GM12872 (cell line): ENCODE measurements at regions not wholly inside any gene's neighbourhood (a gene's known extent, or its start where the extent isn't known, plus 50 kb on each side); places are given as distances from the start of the nearest gene placed in this dataset.

Experiments
- TF ChIP-seq, protein P1 (sequence below): IDR thresholded peaks from 3 replicates; pipeline ENCODE4 v1.5.1; 2011; ENCODE audit warnings: low read depth, mild to moderate bottlenecking, low read length, moderate library complexity; ENCODE audit not compliant: insufficient read depth

DNA sequence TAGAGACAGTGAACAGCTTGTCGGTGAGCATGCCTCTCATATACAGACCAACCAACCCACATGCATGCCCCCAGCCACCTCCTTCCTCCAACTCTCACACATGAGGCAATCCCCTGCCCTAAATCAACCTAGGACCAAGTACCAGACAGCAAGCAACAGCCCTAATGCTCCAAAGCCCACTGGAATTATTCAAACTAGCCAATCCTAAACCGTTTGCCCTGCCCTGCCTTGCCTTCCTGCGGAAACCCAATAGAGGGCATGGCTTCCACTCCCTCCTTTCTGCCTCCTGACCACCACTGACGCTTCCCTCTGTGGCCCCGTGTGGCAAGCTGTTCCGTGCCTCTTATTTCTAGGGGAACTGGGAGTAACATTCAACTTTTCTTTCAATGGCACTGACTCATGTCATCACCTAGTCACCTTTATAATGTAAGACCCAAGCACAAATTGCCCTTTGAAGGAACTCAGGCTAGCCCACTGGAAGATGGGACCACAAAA lies 129.3 kb upstream of the GJB5 start:
- TF ChIP-seq, protein P1, sequence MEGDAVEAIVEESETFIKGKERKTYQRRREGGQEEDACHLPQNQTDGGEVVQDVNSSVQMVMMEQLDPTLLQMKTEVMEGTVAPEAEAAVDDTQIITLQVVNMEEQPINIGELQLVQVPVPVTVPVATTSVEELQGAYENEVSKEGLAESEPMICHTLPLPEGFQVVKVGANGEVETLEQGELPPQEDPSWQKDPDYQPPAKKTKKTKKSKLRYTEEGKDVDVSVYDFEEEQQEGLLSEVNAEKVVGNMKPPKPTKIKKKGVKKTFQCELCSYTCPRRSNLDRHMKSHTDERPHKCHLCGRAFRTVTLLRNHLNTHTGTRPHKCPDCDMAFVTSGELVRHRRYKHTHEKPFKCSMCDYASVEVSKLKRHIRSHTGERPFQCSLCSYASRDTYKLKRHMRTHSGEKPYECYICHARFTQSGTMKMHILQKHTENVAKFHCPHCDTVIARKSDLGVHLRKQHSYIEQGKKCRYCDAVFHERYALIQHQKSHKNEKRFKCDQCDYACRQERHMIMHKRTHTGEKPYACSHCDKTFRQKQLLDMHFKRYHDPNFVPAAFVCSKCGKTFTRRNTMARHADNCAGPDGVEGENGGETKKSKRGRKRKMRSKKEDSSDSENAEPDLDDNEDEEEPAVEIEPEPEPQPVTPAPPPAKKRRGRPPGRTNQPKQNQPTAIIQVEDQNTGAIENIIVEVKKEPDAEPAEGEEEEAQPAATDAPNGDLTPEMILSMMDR = no peak

DNA sequence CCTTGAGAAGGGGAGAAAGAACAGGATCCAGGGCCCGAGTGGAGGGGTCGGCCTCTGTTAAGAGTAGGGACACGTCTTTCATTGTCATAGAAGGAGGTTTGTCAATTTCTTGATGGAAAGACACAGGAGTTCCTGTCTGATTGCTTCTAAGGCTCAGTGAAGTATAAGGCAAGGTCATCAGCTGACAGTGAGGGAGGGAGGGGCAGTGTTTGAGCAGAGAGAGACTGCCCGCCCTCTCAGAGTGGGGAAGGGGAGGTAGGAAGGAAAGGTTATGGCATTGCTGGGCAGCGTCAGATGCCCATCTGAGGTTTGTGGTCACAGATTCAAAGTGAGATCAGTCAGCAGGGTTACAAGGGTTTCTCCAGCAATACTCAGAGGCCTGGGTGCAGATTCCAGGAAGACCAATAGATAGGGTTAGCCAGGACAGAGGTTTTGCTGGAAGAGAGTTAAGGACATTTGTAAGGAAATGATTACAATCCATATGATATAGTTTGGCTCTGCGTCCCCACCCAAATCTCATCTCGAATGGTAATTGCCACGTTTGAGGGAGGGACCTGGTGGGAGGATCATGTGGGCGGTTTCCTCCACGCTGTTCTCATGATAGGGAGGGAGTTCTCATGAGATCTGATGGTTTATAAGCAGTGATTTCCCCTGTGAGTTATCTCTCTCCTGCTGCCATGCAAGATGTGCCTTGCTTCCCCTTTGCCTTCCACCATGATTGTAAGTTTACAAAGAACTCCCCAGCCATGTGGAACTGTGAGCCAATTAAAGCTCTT lies 127.2 kb upstream of the GJB5 start:
- TF ChIP-seq, protein P1 = no peak

DNA sequence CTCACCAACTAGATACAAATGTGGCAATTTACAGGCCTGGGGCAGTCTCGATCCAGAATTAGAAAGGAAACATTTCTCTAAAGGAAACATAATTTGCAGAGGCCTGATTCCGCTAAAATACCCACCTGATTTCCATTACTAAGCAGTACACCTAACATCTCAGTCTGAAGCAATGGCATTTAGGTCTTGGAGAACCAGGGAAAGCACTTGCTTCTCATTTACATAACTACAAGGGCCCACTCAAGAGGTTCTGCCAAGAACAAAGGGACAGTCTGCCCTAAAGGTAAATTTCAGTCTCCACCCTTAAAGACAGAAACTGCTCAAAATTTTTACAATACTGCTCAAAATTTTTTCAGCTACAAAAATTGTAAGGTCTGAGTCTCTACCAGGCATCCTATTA lies 123.7 kb upstream of the GJB5 start:
- TF ChIP-seq, protein P1 = no peak

DNA sequence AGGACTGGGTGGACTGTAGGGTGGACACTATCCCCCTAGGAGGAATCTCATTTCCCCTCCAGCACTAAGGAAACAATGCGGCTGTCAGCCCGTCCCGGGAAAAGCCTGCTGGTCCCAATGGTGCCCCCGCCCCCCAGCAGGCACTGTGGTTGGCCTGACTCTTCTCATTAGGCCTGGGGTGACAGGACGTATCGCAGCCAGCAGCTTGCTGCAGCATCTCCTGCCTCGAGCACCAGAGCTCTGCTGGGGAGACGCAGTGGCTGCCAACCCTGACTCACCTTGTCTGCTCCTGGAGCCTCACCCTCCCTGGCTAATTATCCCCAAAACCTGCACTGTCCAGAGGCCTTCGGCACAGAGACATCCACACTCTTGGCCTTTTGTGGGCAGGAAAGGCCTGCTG lies 115.1 kb upstream of the GJB5 start:
- TF ChIP-seq, protein P1 = no peak

DNA sequence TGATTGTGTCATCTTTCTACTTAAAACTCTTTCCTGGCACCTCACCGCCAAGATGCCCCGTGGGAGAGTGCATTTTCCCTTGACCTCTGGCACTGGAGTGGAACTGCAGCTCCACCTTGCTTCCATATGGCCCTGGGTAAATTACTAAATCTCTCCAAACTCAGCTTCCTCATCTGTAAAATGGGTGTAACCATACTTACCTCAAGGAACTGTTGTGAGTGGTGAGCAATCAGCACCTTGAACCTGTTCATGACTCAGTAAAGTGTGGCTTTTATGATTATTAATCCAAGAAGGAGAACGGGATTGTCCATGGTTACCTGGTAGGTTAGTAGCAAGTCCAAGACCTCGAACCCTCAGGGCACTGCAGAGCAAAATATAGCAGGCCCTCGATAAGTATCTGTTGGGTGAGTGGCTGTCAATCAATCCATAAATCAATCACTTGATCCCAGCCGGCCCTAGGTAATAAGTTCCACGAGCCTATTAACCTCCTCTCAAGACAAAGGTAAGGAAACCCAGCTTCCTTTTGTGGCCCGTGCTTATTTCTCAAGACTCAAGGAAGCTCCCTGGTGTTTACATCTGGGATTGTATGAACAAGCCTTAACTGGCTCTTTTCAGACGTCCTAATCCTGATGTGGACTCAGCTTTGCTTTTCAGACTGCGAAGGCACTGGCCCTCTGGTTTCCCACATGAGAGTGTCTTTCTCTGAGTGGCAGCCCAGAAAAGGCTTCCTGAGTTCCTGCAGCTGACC lies 114.0 kb upstream of the GJB5 start:
- TF ChIP-seq, protein P1 = no peak

DNA sequence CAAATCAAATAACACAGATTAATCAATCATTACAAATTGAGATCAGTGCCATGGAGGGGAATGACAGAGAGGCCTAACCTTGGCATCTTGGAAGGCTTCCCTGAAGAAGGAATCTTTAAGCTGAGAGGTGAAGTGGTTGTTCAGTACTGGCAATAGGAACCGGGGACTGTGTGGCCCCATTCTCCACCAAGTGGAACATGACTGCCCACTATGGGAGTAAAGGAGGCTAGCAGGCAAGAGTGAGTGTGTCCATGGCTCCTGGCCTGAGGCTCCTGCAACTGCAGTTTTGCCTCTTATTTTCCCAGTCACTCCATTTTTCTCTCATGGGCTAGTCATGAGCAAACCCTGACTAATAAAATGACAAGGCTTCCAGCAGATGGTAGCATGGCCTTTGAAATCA lies 112.2 kb upstream of the GJB5 start:
- TF ChIP-seq, protein P1 = peak; percentile 18; the same call in 1 of the 3 replicates

DNA sequence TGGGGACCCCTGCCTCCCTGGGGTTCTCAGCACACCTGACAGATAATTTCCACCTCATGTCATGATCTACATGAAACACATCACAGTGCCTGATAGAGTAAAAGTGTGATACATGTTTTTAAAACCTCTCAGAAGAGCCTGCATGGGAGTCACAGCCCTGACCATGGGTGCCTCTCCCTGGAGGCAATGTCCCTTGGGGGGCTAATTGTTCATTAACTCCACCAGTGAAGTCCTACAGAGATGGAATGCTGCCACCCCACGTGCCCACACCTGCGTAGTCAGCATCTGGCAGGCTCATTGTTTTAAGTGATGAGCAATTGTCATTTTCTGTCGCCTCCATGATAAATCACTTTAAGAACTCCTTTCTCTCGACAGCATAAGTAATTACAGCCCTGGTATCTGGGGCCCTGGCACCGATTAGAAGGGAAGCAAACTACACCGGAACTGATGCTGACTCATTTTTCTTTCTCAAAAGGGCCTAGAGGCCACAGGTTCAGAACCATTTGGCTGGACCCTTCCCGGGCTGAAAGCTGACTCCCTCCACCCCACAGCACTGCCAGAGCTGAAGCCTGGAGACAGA lies 109.6 kb upstream of the GJB5 start:
- TF ChIP-seq, protein P1 = no peak
